VCaP (cell line): ENCODE measurements at regions not wholly inside any gene's neighbourhood (a gene's known extent, or its start where the extent isn't known, plus 50 kb on each side); places are given as distances from the start of the nearest gene placed in this dataset.
A peak's percentile ranks its signal among the peaks of the same experiment; 100 is the strongest.

Experiments used
- H3K27ac ChIP-seq: fragments of 450-650 bp; 2 replicates; pipeline ENCODE4 v1.5.1; 2017
- CTCF ChIP-seq: fragments of 450-650 bp; conservative IDR thresholded peaks from 2 replicates; pipeline ENCODE4 v1.5.1; 2017; ENCODE audit warnings: mild to moderate bottlenecking, moderate library complexity

GRCh38 chrX:8906299-8906938 lies 105.2 kb upstream of the FAM9A start:
- no peak for TF ChIP-seq CTCF
- H3K27ac ChIP-seq: no peak overlapping the region

GRCh38 chrX:8897259-8897658 lies 96.1 kb upstream of the FAM9A start:
- no peak for TF ChIP-seq CTCF
- H3K27ac ChIP-seq: no peak overlapping the region

- no peak overlapping the region for H3K27ac ChIP-seq
- no peak for TF ChIP-seq CTCF
These were observed 89.6 kb upstream of the FAM9A start for GRCh38 chrX:8890794-8891193.

GRCh38 chrX:8887004-8887403 lies 85.8 kb upstream of the FAM9A start:
- TF ChIP-seq CTCF: no peak
- no peak overlapping the region for H3K27ac ChIP-seq

DNA sequence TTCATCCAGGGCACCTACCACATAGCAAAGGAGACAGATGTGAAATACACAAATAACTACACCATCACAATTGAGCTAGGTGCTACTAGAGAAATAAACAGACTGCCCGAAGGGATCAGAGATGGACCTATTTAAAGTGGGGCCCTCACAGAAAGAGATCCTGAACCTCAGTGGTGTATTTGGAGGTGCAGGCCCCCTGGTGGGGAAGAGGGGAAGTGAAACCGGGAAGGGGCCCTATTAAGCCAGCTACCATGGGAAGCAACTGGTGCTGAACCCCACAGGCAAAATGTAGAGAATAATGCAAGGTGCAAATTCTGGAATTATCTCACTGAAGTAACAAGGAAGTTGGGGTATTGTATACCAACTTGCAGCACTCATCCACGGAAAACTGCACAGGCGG lies 78.6 kb upstream of the FAM9A start:
- TF ChIP-seq CTCF: 0 out of 2 replicates have a peak, but pooled peaks have one; percentile 16

DNA sequence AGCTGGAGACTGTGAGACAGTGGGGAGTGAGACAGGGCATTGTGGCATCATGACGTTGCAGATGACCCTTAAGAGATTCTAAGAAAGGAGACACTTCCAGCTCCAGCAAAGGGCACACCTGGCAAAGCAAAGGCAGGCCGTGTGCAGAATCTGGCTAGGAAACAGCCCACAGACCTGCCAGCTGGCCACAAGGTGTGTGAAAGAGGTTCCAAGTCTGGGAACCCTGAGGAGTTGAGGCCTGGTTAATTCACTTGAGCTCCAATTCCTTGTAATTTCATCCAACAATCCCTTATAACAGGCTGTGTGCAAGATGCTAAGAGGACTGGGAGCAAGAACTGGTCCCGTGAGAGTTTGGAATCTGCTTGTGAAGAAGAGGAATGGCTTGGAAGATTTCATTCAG lies 72.8 kb upstream of the FAM9A start:
- no peak for TF ChIP-seq CTCF
- no peak overlapping the region for H3K27ac ChIP-seq

More for the DNA sequence above, 78.6 kb upstream of the FAM9A start:
- no peak overlapping the region for H3K27ac ChIP-seq

GRCh38 chrX:8873102-8873501 lies 71.9 kb upstream of the FAM9A start:
- H3K27ac ChIP-seq: no peak overlapping the region
- no peak for TF ChIP-seq CTCF
